HG03558 (cell line): ENCODE measurements at regions not wholly inside any gene's neighbourhood (a gene's known extent, or its start where the extent isn't known, plus 50 kb on each side); places are given as distances from the start of the nearest gene placed in this dataset.

Experiments used
- ATAC-seq: cut with Tn5 transposase; IDR thresholded peaks from one replicate; pipeline ENCODE4 v1.9.1; 2021; ENCODE audit warnings: moderate number of reproducible peaks; ENCODE audit not compliant: unreplicated experiment; ENCODE audit errors: extremely low read depth

DNA sequence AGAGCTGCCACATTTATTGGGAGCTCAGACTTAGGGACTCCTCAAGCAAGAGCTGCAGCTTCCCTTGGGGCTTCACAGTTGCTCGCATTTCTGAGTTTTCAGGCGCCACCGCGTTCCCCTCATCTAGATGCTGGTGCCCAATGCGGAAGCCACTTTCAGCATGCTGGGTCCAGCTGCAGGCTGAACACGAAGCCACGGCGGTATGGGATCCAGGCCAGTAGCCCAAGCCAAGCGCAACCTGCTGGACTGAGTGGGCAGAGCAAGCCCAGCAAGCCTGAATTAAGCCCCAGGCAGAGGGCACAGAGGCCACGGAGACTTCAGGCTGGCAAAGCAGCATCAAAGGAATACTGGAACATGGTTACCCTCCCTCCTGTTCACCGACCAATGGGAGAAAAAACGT is 391.5 kb downstream of the HTR1A start:
- ATAC-seq, result no peak

DNA sequence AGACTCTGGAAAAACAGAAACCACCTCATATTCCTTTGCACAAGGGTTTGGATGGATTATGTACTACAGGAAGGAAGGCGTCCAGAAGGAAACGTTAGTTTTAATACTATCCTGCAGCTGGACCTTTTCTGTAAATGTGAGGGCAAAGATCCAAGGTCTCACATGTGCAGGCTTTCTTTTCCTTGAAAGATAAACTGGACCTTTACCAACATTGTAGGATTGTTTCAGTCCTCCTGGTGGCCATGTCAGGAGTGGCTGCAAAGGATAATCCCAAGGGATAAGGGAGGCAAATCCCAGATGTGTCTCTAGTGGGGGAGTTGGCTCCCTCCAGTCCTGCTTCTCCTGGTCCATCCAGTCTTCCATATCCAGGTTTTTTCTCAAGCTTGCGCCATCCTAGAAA is 397.5 kb downstream of the HTR1A start:
- ATAC-seq, result no peak

DNA sequence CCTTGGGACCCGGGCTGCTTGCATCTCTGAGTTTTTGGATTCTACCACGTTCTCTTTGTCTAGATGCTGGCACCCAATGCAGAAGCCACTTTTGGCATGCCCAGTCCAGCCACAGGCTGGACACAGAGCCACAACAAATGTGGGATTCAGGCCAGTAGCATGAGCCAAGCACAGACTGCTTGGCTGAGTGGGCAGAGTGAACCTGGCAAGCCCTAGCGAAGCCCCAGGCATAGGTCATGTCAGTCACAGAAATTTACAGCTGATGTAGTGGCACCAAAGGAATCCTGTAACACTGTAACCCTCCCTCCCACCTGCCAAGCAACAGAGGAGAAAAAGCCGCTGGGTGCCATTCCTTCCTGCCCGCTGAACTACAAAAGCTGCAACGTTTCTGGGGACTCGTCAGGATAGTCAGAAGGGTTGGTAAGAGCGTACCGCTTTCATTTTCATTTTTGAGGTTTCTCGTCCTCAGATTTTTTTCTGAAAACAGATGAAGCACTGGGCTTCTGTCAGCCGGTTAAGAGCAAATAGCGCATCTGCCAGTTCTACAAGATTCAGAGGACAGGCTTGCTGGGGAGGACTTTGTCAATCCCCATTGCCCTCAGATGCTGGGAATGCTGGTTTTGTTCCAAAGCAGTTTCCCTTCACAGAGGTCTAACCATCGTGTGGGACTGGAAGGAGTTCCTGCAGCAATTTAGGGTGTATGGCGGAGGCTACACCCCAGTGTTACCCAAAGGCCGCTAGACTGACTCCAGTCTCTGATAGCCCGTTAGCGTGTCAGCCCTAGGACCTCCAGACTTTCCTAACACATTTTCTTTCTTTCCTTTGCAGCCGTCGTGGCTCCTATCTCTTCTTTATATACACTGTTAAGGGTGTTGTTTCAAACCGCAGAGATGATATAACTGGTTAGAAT is 399.0 kb downstream of the HTR1A start:
- ATAC-seq, result no peak

DNA sequence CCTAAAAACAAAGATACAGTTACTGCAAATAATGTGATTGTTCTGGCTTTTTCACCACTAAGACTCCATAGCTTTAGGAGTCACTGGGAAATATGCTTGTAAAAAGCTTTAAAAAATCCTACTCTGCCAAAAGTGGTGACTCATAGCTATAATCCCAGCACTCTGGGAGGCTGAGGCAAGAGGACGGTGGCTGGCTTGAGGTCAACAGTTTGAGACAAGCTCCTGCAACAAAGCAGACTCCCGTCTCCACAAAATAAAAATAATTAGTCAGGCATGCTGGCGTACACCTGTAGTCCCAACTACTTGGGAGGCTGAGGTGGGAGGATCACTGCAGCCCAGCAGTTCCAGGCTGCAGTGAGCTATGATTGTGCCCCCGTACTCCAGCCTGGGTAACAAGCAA is 406.4 kb downstream of the HTR1A start:
- no peak for ATAC-seq

DNA sequence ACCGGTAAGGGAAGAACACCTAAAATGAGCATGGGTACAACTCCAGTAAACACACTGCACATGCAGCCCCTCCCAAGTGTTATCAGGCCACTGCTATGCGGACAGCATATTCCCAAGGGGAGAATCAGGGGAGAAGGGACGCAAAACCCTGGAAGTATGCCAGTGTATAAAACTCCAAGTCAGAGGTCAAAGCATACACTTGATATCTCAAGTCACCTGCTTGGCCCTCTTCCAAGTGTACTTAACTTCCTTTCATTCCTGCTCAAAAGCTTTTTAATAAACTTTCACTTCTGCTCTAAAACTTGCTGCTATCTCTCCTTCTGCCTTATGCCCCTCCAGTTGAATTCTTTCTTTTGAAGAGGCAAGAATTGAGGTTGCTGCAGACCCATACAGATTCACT is 408.1 kb downstream of the HTR1A start:
- no peak for ATAC-seq

DNA sequence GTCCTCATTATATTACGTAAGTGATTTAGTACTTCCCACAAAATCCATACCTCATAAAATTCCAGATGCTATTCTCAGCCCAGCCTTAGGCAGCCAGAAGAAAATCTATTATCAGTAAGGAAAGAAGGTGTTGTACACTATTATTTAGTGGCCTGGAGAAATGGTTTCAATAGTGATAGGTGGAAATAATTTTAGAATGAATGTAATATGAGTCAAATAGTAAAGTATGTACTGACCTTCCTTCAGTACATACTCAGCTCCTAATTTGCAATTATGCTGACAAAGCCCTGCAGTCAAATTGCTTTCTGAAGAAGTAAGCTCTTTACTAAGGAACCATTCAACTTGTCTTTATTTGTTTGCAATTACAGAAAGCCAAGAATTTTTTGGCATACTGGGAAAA is 409.2 kb downstream of the HTR1A start:
- ATAC-seq, result no peak

DNA sequence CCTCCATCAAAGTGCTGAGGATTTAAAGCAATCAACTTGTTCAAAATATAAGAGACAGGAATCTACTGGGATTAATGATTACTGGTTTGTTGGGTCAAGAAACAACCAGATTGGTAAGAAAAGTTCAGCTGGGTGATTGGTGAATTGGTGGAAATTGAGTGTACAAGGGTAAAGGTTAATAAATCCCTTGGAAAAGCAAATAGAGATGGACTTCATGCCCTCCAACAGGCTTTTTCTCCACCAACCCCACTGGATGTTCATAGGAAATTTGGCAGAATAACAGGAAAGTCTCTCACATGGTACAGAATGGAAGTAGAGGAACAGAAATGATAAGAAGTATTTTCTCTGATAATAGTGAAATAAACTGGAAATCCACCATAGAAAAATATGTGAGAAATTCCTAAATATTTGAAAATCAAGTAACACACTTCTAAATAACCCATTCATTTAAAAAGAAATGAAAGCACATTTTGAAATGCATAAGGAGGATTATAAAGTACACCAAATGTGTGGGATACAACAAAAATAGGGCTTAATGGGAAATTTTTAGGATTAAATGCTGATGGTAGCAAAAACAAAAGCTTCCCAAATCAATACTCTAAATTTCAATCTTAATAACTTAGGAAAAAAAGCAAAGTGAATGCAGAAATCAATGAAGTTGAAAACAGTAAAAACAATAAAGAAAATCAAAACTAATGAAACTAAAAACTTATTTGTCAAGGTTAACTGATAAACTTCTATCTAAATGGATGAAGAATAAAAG is 426.2 kb downstream of the HTR1A start:
- ATAC-seq, result no peak

DNA sequence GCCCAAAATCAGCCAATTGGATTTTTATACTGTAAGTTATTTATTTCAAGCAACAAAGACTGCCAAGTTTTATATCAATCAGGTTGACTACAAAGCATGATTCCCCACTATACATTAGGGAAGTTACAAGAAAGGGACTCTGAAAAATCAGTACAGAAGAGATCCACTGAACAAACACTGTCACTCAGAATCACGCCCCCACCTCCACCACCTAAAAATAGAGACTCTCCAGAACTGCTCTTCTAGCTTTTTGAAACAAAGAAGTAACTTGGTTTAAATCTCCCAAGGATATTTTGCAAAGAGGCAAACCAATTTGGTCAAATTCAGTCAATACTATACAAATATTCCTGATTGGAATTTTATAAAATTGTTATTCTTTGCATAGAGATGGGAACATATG is 438.0 kb downstream of the HTR1A start:
- no peak for ATAC-seq

DNA sequence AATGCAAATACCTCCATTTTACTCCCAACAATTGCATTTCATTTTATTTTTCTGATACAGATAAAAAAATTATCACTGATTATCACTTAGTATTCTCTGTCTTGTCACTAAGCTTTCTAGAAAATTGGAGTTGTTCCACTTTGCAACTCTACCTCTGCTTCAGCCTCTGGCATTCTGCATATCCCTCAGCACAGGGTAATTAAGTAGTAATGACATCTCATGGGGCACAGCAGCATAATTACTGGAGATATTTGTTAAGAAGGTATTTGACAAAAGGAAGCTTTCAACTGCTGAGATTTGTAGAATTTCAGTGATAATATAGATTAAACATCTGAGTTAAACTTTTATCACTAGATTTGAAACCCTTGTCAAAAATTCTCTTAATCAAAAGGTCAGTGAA is 446.2 kb downstream of the HTR1A start:
- ATAC-seq, result no peak

DNA sequence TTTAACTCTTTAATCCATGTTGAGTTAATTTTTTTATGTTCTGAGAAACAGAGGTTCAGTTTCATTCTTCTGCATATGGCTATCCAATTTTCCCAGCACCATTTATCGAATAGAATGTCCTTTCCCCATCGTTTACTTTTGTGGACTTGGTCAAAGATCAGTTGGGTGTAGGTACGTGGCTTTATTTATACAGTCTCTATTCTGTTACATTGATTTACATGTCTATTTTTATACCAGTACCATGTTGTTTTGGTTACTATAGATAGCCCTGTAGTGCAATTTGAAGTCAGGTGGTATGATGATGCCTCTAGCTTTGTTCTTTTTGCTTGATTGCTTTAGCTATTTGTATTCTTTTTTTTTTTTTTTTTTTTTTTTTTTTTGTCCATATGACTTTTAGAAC is 462.0 kb downstream of the HTR1A start:
- ATAC-seq, result no peak

DNA sequence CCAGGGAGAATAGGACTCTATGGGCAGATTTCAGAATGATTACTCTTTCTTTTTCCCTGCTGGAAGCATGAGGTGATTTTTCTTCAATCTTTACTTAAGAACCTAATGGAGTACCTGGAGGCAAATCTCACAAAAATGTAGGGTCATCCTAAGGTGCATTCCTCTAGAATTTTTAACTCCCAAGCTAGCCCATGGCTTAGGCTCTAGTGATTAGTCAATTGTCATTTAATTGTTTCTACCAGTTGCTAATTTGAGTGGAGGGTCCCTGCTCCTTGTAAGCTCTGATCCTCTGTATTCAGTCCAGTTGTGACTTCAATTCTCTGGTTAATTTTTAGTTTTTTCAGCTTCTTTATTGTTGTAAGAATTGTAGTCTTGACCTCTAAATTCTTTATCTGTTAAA is 467.0 kb downstream of the HTR1A start:
- no peak for ATAC-seq

DNA sequence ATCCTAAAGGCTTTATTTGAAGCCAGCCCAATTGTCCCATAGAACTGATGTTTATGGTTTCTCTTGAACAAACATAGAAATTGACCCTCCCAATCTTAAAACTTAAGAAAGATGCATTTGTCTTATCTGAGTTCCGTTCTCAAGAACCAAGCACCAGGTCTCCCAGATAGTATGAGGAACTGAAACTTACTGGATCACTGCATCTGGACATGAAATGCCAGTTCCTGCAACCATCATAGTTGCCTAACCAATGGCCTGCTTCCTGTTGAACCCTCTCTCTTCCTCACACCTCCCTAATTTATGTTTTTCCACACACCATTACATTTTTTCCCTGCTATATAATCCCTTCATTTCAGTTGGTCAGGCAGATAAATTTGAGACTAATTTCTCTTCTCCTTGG is 478.9 kb downstream of the HTR1A start:
- no peak for ATAC-seq

DNA sequence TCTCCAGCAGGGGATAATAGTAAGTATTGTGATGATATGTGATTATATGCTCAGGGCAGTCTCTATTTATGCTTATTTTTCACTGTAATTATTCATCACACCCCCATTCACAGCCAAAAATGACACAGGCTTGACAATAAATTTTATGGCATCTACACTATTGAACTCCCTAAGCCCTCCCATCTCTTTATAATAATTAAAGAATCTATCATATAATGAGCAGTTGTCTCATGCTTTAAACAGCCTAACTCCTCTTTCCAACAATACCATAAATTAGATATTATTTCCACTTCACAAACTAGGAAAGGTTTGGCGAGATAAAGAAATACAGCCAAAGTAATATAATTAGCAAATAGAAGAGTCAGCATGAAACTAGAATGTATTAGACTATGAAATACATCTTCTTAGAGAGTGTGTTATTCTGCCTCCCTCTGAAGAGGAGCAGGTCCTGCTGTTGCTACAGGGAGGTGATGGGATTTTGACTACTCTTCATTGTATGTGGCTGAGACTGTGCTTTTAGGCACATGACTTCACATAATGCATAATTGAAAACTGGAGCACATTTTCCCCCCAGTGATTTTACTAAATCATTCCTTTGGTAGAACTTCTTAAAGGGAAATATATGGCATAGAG is 488.8 kb downstream of the HTR1A start:
- no peak for ATAC-seq

DNA sequence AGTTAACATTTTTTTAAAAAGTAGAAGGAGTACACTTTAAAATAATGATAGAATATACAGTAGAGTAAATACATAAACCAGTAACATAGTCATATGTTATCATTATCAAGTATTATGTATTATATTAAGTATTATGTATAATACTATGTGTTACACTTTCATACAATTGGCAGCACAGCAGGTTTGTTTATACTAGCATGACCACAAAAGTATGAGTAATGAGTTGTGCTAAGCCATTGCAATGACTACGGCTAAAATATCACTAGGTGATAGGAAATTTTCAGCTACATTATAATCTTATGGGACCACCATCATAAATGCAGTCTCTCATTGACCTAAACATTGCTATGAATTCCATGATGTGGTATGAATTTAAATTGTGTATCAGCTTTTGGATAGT is 506.0 kb downstream of the HTR1A start:
- ATAC-seq, result no peak

DNA sequence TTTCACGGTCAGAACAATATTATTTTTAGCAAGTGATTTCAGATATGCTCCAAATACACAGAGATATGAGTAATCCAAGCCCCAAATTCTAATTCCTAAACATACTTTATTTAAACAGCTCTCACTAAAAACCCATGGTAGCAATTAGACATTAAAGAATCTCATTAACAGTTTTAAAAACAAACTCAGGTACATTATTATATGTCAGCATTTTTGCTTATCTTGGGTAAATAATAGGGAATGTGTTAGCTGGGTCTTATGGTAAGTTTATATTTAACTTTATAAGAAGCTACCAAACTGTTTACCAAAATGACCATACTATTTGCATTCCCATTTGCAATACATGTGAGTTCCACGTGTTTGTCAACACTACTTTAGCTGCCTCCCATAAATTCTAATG is 511.1 kb downstream of the HTR1A start:
- ATAC-seq, result no peak

DNA sequence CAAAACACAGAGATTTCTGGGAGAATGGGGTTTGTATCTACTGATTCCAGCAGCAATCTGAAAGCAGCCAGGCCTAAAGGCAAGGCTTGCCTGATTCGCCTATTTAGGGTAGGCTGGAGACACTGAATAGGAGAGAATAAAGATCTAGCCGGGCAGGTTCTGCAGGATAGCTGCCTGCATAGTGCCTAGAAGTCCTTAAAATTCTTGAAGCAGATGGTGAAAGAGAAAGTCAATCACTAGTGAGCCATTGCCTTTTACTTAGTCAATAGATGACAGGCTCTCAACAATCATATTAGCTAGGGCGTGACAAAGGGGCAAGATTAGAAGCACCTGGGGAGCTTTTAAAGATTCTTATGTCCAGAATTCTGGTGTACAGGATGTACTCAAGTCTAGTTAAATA is 522.7 kb downstream of the HTR1A start:
- ATAC-seq, result no peak

DNA sequence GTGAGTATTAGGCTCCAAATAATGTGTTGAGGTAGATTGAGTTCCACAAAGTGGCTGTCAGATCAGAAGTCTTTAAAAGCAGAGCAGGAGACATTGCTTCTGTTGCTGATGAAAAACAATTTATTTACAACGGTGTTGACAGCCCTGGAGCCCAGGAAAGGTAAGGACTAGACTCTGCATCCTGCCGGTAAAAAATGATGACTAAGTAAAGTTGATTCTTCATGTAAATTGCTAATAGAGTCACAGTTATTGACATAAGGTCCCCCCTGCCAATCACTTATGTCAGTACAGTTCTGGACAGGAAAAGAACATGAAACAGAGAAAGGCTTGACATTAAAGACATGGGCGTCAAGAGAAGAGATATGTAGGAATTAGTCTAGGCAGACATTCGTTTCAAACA is 552.5 kb downstream of the HTR1A start:
- no peak for ATAC-seq

DNA sequence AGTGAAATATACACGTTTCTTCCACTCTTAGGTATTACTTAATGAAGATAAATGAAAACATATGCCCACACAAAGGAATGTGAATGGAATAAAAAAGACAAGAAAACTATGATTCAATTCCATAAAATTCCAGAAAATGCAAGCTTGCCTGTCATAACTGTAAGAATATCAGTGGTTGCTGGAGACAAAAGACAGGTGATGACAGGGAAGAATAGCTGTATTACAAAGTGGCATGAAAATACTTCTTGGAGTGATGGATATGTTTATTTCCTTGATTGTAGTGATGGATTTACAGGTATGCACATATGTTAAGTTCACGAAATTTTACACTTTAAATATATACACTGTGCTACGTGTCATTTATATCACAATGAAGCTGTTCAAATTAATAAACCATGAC is 553.3 kb downstream of the HTR1A start:
- no peak for ATAC-seq

DNA sequence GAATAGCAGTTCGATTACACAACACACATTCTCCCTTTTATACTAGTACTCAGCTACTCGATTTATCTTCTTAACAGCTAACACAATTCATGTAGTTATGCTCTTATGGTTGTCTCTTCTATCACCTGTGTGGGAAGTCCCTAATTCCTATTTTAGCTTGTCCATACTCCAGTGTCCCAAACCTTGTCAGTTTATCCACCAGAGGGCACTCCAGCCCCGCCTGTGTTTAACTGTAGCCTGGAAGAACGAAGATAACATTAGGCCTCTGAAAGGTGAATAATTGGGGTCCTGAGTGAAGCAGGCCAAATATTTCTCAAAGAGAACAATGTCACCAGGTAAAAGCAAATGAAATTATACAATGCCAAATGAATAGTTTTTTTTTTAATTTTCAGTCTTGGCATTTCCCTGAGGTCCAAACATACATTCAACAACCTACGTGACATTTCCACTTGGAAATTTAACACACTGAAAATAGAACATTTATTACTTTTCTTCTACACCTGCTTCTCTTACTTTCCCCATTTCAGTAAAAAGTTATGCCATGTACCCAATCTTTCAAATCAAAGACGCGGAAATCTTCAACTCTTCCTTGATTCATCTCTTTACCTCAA is 560.7 kb downstream of the HTR1A start:
- ATAC-seq, result no peak

DNA sequence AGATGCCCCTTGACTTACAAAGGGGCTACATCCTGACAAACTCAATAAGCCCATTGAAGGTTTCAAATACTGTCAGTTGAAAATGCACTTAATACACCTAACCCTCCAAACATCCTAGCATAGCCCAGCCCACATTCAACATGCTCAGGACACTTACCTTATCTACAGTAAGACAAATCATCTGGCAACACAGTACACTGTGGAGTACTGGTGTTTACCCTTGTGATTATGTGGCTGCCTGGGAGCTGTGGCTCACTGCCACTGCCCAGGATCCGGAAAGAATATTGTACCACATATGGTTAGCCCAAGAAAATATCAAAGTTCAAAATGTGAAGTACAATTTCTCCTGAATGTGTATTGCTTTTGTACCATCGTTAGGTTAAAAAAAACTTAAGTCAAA is 562.2 kb downstream of the HTR1A start:
- no peak for ATAC-seq

DNA sequence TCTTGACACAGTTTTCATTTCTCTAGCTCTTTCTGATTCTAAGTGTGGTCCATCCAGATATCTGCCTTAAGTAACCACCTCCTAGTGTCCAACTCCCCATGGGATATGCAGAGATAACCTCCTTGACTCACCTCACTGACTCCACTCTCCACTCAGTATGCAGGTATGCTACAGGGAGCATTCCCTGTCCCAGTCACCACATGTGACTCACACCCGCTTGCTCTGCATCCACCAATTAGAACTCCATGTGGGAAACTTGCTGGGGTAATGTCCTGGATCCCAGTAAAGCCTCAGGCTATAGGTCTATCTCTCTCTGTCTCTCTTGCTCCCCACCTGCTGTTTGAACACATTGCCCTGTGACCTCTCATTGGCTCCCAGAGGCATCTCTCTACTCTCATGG is 563.9 kb downstream of the HTR1A start:
- ATAC-seq, result no peak
